Esophagus squamous epithelium (tissue), 4 donors: ENCODE measurements at regions not wholly inside any gene's neighbourhood (a gene's known extent, or its start where the extent isn't known, plus 50 kb on each side); places are given as distances from the start of the nearest gene placed in this dataset.

Source experiments
- CTCF ChIP-seq, 6 experiments: fragments of 450-650 bp in 4 of 6; fragments of 200-600 bp in 2 of 6; sonication (generic) in 2 of 6; IDR thresholded peaks; one replicate each; pipeline ENCODE4 v1.5.1; 2016 to 2019; ENCODE audit warnings: antibody characterized with exemption in 6 of 6, mild to moderate bottlenecking in 4 of 6, moderate library complexity in 4 of 6
- POLR2A ChIP-seq, 4 donors: fragments of 450-650 bp; IDR thresholded peaks; one replicate each; pipeline ENCODE4 v1.6.1; 2017; ENCODE audit warnings: antibody characterized with exemption in 4 of 4, mild to moderate bottlenecking in 4 of 4, moderate library complexity in 3 of 4

- no peak for TF ChIP-seq CTCF (IDR thresholded peaks at IDR 0.05)
- TF ChIP-seq POLR2A (IDR thresholded peaks at IDR 0.05) = no peak
These were observed 591.0 kb upstream of the PFKP start for GRCh38 chr10:2476218-2476811.
